ENCODE measurements at regions not wholly inside any gene's neighbourhood (a gene's known extent, or its start where the extent isn't known, plus 50 kb on each side); places are given as distances from the start of the nearest gene placed in this dataset.

DNA sequence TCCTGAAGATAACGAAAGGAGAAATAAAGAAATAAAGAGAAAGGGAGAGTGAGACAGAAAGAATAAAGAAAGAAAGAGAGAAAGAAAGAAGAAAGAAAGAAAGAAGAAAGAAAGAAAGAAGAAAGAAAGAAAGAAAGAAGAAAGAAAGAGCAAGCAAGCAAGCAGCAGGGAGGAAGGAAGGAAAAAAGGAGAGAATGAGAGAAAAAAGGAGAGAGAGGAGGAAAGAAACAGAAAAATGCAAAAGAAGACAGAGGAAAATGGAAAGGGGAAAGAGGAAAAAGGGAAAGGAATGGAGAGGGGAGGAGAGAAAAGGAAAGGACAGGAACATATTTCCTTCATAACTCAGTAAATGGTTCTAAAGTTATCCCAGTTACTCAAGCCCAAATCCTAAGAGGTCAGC is 978.8 kb upstream of the CDH9 start:
- DNase-seq (ENCODE audit: low read depth) = no peak

- DNase-seq (ENCODE audit: low read depth) = no peak
These were observed 976.4 kb upstream of the CDH9 start for GRCh38 chr5:28014779-28015178.

DNA sequence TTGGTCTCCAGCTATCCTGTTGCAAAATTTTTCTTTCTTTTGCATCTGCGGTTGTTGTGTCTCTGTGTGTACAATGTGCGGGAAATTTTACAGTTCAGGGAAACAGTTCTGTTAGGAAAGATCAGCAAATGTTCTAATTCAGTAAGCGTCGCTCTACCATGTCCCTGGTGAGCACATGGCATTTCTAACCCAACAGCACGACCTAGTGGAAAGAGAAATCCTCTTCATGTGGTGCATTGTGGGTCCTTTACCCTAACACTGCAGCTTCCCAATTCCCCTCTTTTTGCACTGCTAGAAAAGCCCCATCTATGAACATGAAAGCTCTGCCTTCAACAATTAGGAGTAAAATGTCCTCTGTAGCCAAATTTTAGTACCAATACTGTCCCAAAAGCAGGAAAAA is 974.2 kb upstream of the CDH9 start:
- no peak for DNase-seq (ENCODE audit: low read depth)

GRCh38 chr5:28009576-28009975 is 971.2 kb upstream of the CDH9 start:
- no peak for DNase-seq (ENCODE audit: low read depth)

GRCh38 chr5:27996665-27997064 is 958.3 kb upstream of the CDH9 start:
- DNase-seq (ENCODE audit: low read depth) = no peak

DNA sequence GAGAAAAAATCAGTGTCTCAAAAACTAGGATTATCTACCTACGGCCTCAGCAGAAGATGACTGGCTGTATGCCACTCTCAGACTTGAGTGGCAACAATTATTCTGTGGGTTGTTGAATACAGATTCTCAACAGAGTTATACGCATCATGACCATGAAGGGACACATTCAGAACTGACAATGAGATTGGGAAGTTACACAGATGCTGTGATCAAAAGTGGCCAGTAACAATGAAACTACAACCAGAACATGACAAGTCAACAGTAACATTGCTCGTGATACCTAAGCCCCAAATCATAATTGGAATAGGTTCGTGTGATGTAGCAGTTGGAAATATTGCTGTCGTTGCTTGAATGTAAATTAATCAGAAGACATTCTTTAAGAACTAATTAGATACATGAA is 957.5 kb upstream of the CDH9 start:
- DNase-seq (ENCODE audit: low read depth) = no peak

DNA sequence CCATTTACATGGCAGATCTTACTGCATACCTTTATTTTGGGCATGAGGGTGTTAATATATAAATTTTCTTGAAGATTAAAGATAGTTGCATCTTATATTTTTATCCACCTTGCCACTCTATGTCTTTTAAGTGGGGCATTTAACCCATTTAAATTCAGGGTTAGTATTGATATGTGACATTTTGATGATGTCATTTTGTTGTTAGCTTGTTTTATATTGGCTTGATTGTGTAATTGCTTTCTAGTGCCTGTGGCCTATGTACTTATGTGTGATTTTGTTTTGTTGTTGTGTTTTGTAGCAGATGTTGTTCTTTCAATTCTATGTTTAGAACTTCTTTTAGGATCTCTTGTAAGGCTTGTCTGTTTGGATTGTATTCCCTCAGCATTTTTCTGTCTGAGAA is 939.9 kb upstream of the CDH9 start:
- no peak for DNase-seq (ENCODE audit: low read depth)

DNA sequence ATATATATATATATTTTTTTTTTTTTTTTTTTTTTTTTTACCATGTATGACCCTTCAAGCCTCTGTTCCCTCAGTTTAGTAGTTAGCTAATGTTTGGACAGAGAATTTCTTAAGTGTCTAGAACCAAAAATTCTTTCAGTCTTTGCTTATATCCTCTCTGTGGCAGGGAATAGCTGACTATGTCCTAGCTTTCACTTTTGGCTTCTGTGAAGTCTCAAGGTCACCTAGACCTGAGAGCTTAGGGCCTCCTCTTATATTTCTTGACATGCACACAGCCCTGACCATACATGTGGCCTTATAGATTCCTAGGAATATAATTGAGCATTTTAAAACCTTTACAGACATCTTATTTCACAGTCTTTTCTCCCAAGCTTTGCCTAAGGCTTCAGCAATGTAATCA is 930.8 kb upstream of the CDH9 start:
- DNase-seq (ENCODE audit: low read depth) = no peak

- no peak for DNase-seq (ENCODE audit: low read depth)
These were observed 924.8 kb upstream of the CDH9 start for GRCh38 chr5:27963050-27963783.

DNA sequence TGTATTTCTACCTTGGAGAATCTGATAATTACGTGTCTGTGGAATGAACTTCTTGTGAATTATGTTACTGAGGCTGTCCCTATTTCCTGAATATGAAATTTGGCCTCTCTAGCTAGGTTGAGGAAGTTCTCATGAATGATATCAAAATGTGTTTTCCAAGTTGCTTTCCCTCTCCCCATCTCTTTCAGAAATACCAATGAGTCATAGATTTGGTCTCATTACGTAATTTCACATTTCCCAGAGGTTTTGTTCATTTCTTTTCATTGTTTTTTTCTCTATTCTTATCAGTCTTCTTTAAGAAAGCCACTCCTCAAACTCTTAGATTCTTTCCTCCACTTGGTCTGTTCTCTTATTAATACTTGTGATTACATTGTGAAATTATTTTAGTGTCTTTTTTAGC is 923.8 kb upstream of the CDH9 start:
- DNase-seq (ENCODE audit: low read depth) = no peak

- no peak for DNase-seq (ENCODE audit: low read depth)
These were observed 908.7 kb upstream of the CDH9 start for GRCh38 chr5:27947088-27947487.

DNA sequence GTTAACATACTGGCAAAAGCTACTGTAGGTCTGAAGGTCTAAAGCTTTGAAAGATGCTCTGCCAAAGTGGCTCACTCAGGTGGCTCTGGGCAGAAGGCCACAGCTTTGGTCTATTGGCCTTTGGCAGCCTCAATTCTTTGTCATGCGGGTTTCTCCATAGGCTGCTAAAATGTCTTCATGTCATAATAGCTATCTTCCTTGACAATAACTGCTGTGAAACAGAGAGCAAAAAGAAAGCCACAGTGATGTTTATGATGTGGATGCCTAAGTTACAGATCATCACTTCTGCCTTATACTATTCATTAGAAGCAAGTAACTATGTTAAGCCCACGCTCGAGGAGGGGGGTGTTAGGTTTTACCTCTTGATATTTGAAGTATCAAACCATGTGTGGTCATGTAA is 906.1 kb upstream of the CDH9 start:
- DNase-seq (ENCODE audit: low read depth) = no peak

- DNase-seq (ENCODE audit: low read depth) = no peak
These were observed 900.6 kb upstream of the CDH9 start for GRCh38 chr5:27938989-27939388.

- no peak for DNase-seq (ENCODE audit: low read depth)
These were observed 889.7 kb upstream of the CDH9 start for GRCh38 chr5:27928060-27928459.

DNA sequence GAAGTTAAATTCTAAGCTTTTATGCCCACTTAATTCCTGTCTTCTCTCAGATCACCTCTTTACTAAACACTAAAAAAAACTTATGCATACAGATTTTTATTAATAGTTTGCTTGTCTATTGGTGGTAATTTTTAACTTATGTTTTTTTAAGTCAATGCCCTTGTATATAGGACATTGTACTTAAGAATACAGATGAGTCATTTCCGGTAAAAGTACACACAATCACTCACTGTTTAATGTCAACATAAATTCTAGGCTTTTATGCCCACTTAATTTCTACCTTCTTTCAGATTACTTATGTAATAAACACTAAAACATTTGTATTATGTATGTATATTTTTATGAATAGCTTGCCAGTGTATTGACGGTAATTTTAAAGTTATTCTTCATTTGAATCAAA is 872.8 kb upstream of the CDH9 start:
- no peak for DNase-seq (ENCODE audit: low read depth)

DNA sequence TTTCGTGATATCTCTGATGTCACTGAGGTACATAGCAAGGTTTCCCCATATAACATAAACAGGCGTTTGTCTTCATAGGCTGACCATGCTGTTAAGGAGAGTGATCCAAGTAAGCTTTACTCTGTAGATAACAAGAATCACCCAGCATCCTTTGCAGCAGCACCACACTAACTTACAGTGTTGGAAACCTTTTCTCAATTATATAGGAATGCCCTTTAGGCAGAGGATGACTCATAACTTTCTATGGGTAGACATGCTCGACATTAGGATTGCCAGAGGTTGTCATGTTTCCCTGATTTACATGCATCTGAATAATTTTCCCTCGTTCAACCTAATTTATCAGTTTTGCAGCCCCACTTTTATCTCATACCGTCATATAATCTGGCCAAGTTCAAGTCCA is 870.0 kb upstream of the CDH9 start:
- no peak for DNase-seq (ENCODE audit: low read depth)

GRCh38 chr5:27906931-27907601 is 868.7 kb upstream of the CDH9 start:
- no peak for DNase-seq (ENCODE audit: low read depth)

DNA sequence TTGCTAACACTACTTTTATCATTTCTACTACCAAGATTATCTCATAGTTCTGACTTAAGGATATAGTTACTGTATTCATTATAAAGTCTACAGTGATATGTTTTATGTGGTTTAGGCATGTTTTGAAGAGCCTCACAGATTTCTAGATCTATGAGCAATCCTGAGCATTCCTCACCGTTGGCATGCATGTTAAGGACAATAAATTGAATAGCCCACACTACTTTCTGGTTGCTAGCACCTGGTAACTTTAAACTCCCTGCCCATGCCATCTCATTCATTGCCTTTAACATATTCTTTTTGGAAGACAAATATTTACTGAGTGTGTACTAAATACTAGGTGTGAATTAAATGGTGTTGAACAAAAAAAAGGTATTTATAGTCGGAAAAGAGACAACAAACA is 868.1 kb upstream of the CDH9 start:
- DNase-seq (ENCODE audit: low read depth) = no peak

DNA sequence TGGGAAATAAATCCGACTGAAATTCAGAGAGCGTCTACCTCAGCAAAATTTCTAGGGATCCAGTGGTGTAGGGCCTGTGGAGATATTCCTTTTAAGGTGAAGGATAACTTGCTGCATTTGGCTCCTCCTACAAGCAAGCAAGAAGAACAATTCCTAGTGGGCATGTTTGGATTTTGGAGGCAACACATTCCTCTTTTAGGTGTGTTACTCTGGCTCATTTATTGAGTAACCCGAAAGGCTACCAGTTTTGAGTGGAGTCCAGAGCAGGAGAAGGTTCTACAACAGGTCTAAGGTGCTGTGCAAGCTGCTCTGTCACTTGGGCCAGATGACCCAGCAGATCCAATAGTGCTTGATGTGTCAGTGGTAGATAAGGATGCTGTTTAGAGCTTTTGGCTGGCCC is 862.4 kb upstream of the CDH9 start:
- DNase-seq (ENCODE audit: low read depth) = no peak

- DNase-seq (ENCODE audit: low read depth) = no peak
These were observed 837.7 kb upstream of the CDH9 start for GRCh38 chr5:27876071-27876470.

- no peak for DNase-seq (ENCODE audit: low read depth)
These were observed 836.8 kb upstream of the CDH9 start for GRCh38 chr5:27875148-27875547.

DNA sequence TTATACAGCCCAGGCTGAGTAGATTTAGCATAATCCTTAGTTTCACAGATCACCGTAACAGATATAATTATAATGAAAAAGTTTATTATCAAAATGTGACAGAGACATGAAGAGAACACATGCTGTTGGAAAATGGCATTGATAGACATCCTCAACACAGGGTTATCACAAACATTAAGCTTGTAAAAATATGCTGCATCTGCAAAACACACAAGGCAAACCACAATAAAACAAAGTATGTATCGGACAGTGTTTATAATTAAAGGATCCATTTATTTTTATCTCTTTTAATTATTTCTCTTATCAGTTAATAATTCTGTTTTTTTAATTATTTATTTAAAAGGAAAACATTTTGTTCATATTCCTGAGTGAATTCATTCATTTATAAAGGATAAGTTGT is 829.9 kb upstream of the CDH9 start:
- no peak for DNase-seq (ENCODE audit: low read depth)

GRCh38 chr5:27855491-27855890 is 817.1 kb upstream of the CDH9 start:
- no peak for DNase-seq (ENCODE audit: low read depth)

Measured in forelimb muscle (tissue), 1 donor.